ENCODE measurements at regions not wholly inside any gene's neighbourhood (a gene's known extent, or its start where the extent isn't known, plus 50 kb on each side); places are given as distances from the start of the nearest gene placed in this dataset.

DNA sequence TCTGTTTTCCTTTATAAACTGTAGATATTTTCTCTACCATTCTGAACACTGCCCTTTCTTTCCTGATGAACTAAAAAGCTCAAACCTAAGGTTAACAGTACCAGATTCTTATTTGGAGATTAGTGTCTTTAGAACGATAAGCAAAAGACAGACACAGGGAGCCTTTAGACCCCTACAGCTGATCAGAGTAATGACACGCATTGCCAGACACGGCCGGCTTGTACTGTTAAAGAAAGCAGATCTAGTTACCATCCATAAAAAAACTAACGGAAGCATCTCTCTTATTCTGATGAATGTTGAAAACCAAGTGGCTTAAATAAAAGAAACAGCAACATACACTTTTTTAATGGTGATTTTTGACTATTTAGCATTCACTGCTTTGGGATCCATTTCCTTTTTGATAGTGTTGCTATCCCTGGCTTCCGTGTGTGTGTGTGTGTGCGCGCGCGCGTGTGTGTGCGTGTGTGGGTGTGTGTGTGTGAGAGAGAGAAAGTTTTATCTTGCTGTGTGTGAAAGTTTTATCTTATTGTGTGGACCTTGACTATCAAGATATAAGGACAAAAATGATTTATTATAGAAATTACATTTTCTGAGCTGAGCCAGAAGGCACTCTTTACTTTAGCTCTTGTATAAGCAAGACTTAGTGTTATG is 95.6 kb upstream of the SLC35B3 start:
- Histone ChIP-seq H3K27ac (ENCODE audit: low read length) (no peak overlapping the region), H3K4me1 (ENCODE audit: control insufficient read depth, insufficient read depth, low read length) (no peaks in the 10 kb centered on the region), H3K4me3 (ENCODE audit: low read depth in 2 of 2, low read length in 2 of 2) (no peak overlapping the region), H3K9me3 (ENCODE audit: control insufficient read depth, insufficient read depth, low read depth, low read length) (no peaks in the 10 kb centered on the region), H3K27me3 (ENCODE audit: control insufficient read depth, insufficient read depth, low read length) (no peaks in the 10 kb centered on the region), H3K36me3 (ENCODE audit: control insufficient read depth, insufficient read depth, low read length) (no peaks in the 10 kb centered on the region)
- POLR2A ChIA-PET, result no interaction called here
- intact Hi-C loops (cut with micrococcal nuclease; ENCODE audit: unreplicated experiment), result no loop called here
- no peak for TF ChIP-seq POLR2AphosphoS5 (IDR thresholded peaks at IDR 0.05; ENCODE audit: low read depth, low read length)
- TF ChIP-seq, protein P1, sequence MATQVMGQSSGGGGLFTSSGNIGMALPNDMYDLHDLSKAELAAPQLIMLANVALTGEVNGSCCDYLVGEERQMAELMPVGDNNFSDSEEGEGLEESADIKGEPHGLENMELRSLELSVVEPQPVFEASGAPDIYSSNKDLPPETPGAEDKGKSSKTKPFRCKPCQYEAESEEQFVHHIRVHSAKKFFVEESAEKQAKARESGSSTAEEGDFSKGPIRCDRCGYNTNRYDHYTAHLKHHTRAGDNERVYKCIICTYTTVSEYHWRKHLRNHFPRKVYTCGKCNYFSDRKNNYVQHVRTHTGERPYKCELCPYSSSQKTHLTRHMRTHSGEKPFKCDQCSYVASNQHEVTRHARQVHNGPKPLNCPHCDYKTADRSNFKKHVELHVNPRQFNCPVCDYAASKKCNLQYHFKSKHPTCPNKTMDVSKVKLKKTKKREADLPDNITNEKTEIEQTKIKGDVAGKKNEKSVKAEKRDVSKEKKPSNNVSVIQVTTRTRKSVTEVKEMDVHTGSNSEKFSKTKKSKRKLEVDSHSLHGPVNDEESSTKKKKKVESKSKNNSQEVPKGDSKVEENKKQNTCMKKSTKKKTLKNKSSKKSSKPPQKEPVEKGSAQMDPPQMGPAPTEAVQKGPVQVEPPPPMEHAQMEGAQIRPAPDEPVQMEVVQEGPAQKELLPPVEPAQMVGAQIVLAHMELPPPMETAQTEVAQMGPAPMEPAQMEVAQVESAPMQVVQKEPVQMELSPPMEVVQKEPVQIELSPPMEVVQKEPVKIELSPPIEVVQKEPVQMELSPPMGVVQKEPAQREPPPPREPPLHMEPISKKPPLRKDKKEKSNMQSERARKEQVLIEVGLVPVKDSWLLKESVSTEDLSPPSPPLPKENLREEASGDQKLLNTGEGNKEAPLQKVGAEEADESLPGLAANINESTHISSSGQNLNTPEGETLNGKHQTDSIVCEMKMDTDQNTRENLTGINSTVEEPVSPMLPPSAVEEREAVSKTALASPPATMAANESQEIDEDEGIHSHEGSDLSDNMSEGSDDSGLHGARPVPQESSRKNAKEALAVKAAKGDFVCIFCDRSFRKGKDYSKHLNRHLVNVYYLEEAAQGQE (IDR thresholded peaks at IDR 0.05; ENCODE audit: insufficient read depth in 1 of 2, low read depth in 2 of 2, low read length in 1 of 2), result no peak
- no peak for TF ChIP-seq TCF7L2 (IDR thresholded peaks at IDR 0.05; ENCODE audit: low read depth, low read length)
- no peak for TF ChIP-seq SIN3A (IDR thresholded peaks at IDR 0.05; ENCODE audit: borderline replicate concordance, insufficient read depth, low read depth, low read length)
- TF ChIP-seq, protein P2, sequence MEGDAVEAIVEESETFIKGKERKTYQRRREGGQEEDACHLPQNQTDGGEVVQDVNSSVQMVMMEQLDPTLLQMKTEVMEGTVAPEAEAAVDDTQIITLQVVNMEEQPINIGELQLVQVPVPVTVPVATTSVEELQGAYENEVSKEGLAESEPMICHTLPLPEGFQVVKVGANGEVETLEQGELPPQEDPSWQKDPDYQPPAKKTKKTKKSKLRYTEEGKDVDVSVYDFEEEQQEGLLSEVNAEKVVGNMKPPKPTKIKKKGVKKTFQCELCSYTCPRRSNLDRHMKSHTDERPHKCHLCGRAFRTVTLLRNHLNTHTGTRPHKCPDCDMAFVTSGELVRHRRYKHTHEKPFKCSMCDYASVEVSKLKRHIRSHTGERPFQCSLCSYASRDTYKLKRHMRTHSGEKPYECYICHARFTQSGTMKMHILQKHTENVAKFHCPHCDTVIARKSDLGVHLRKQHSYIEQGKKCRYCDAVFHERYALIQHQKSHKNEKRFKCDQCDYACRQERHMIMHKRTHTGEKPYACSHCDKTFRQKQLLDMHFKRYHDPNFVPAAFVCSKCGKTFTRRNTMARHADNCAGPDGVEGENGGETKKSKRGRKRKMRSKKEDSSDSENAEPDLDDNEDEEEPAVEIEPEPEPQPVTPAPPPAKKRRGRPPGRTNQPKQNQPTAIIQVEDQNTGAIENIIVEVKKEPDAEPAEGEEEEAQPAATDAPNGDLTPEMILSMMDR (IDR thresholded peaks at IDR 0.05), result no peak
- DNase-seq (ENCODE audit: low read depth, low spot score) (no peak), ATAC-seq (no peak)
- CTCF ChIA-PET, result no interaction called here
- BruUV-seq (replicated peaks), result no TSS peak
- in situ Hi-C loops (cut with HindIII; ENCODE audit: low pct_unique_long_range_greater_than_20kb, low sequenced_read_pairs), result no loop called here

DNA sequence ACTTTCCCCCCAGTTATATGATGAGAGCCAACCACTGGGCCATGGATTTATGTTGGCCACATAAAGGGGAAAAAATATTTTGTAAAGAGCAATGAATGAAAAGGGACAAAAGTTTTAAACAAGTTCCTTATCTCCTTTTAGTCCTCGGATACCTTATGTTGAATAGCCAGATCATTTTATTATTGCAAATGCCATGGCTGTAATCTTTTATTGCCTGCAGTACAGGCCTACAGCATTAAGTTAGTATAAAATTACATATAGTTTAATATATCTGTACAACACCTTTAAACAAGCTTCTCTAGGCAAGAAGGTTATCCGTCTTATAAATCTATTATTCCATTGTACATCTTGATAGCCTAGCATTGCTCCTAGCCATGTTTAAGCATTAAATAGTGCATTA is 93.9 kb upstream of the SLC35B3 start:
- Histone ChIP-seq H3K27ac (ENCODE audit: low read length) (no peak overlapping the region), H3K4me3 (ENCODE audit: low read depth in 2 of 2, low read length in 2 of 2) (no peak overlapping the region), H3K9me3 (ENCODE audit: control insufficient read depth, insufficient read depth, low read depth, low read length) (no peaks in the 10 kb centered on the region), H3K27me3 (ENCODE audit: control insufficient read depth, insufficient read depth, low read length) (no peaks in the 10 kb centered on the region), H3K36me3 (ENCODE audit: control insufficient read depth, insufficient read depth, low read length) (no peaks in the 10 kb centered on the region), H3K4me1 (ENCODE audit: control insufficient read depth, insufficient read depth, low read length) (no peaks in the 10 kb centered on the region)
- ATAC-seq (no peak), DNase-seq (ENCODE audit: low read depth, low spot score) (no peak)
- in situ Hi-C loops (cut with HindIII; ENCODE audit: low pct_unique_long_range_greater_than_20kb, low sequenced_read_pairs), result no loop called here
- intact Hi-C loops (cut with micrococcal nuclease; ENCODE audit: unreplicated experiment), result no loop called here
- BruUV-seq (replicated peaks), result no TSS peak
- ChIA-PET POLR2A (no interaction called here), CTCF (no interaction called here)
- TF ChIP-seq SIN3A (IDR thresholded peaks at IDR 0.05; ENCODE audit: borderline replicate concordance, insufficient read depth, low read depth, low read length), result no peak
- TF ChIP-seq TCF7L2 (IDR thresholded peaks at IDR 0.05; ENCODE audit: low read depth, low read length), result no peak
- no peak for TF ChIP-seq POLR2AphosphoS5 (IDR thresholded peaks at IDR 0.05; ENCODE audit: low read depth, low read length)
- TF ChIP-seq, protein P1 (IDR thresholded peaks at IDR 0.05; ENCODE audit: insufficient read depth in 1 of 2, low read depth in 2 of 2, low read length in 1 of 2), result no peak

Measured in Panc1 (cell line).